T-helper 17 cell (primary cell): ENCODE measurements at regions not wholly inside any gene's neighbourhood (a gene's known extent, or its start where the extent isn't known, plus 50 kb on each side); places are given as distances from the start of the nearest gene placed in this dataset.

Source experiments
- ATAC-seq: fragments of 150-1000 bp; cut with Tn5 transposase; 2 replicates; pipeline ENCODE4 v1.10.0; 2021; ENCODE audit warnings: mild to moderate bottlenecking, moderate library complexity
- DNase-seq, 3 donors: peaks; one replicate each; pipeline versions ENCODE4 v3.0.0 to v3.0.0-alpha.2; 2020 to 2021
- H3K9me3 ChIP-seq: one replicate; pipeline ENCODE4 v1.7.0; 2013; ENCODE audit warnings: low read length, mild to moderate bottlenecking; ENCODE audit not compliant: control insufficient read depth, poor library complexity, severe bottlenecking
- H3K27ac Mint-ChIP-seq: one replicate; pipeline ENCODE4 v1.8.0; 2022; ENCODE audit warnings: mild to moderate bottlenecking, moderate library complexity, mixed read lengths
- H3K27me3 Mint-ChIP-seq: one replicate; pipeline ENCODE4 v1.8.0; 2022; ENCODE audit warnings: mixed read lengths
- H3K36me3 Mint-ChIP-seq: one replicate; pipeline ENCODE4 v1.8.0; 2022; ENCODE audit warnings: low read depth, mixed read lengths
- H3K4me1 Mint-ChIP-seq: one replicate; pipeline ENCODE4 v1.8.0; 2022; ENCODE audit warnings: mild to moderate bottlenecking, mixed read lengths
- H3K4me3 Mint-ChIP-seq: one replicate; pipeline ENCODE4 v1.8.0; 2022; ENCODE audit warnings: mild to moderate bottlenecking, moderate library complexity, mixed read lengths

DNA sequence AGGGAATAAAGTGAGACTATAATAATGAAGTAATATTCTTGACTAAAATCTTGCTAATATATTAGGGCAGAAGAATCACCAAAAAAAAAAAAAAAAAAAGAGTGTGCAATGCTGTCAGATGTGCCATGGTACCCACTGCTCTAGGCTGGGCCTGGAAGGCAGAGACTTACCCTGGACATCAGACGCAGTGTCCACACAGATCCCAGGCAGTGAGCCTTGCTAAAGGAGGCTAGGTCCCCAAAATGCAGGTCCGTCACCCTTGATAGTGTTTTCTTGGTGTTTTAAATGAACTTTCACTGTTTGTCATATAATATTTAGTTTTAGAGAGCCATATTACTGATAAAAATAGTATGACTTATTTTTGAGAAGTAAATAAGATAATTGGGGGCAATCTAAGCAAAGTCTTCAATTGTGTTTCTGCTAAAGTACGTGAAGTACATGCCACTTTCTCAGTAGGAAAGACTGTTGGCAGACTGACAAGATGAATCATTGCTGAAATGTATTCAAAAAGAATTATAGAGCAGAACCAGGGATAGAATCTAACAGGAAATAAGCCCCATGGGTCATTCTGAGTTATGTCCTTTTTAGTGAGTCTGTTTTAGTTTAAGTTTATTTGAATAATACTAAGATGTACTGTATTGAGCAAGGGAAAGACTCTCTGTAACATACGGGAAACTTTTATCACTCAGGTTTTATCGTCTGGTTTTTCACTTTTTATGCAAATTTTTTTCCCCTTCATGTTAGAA is 74.6 kb upstream of the PDC start:
- ATAC-seq (no peak), DNase-seq (no peak)
- no peak overlapping the region for H3K27ac Mint-ChIP-seq
- H3K9me3 ChIP-seq, result no peaks in the 10 kb centered on the region
- H3K27me3 Mint-ChIP-seq, result no peaks in the 10 kb centered on the region
- no peak overlapping the region for H3K4me3 Mint-ChIP-seq
- H3K36me3 Mint-ChIP-seq, result no peaks in the 10 kb centered on the region
- H3K4me1 Mint-ChIP-seq, result no peaks in the 10 kb centered on the region

GRCh38 chr1:186534401-186534800 is 73.5 kb upstream of the PDC start:
- Mint-ChIP-seq H3K27ac (no peak overlapping the region), H3K4me1 (no peaks in the 10 kb centered on the region), H3K4me3 (no peak overlapping the region), H3K36me3 (peaks cover 4% of the 10 kb centered on the region), H3K27me3 (no peaks in the 10 kb centered on the region)
- DNase-seq, result no peak
- ATAC-seq, result no peak
- no peaks in the 10 kb centered on the region for H3K9me3 ChIP-seq

- Mint-ChIP-seq H3K4me3 (no peak overlapping the region), H3K4me1 (no peaks in the 10 kb centered on the region), H3K27ac (no peak overlapping the region), H3K36me3 (peaks cover 4% of the 10 kb centered on the region), H3K27me3 (no peaks in the 10 kb centered on the region)
- ATAC-seq (no peak), DNase-seq (no peak)
- H3K9me3 ChIP-seq, result no peaks in the 10 kb centered on the region
These were observed 71.6 kb upstream of the PDC start for GRCh38 chr1:186532466-186532865.

GRCh38 chr1:186531561-186532165 is 70.7 kb upstream of the PDC start:
- no peak for DNase-seq
- no peaks in the 10 kb centered on the region for H3K9me3 ChIP-seq
- Mint-ChIP-seq H3K4me1 (no peaks in the 10 kb centered on the region), H3K36me3 (peaks cover 4% of the 10 kb centered on the region), H3K27me3 (no peaks in the 10 kb centered on the region), H3K4me3 (no peak overlapping the region), H3K27ac (no peak overlapping the region)
- no peak for ATAC-seq

DNA sequence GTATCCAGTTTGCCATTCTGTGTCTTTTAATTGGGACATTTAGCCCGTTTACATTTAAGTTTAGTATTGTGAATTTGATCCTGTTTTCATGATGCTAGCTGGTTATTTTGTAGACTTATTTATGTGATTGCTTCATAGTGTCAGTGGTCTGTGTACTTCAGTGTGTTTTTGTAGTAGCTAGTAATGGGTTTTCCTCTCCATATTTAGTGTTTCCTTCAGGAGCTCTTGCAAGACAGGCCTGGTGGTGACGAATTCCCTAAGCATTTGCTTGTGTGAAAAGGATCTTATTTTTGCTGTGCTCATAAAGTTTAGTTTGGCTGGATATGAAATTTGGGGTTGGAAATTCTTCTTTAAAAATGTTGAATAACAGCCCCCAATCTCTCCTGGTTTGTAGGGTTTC is 69.2 kb upstream of the PDC start:
- no peak for ATAC-seq
- Mint-ChIP-seq H3K27ac (no peak overlapping the region), H3K4me1 (no peaks in the 10 kb centered on the region), H3K4me3 (no peak overlapping the region), H3K27me3 (no peaks in the 10 kb centered on the region), H3K36me3 (peaks cover 4% of the 10 kb centered on the region)
- H3K9me3 ChIP-seq, result no peaks in the 10 kb centered on the region
- no peak for DNase-seq

- Mint-ChIP-seq H3K4me1 (no peaks in the 10 kb centered on the region), H3K27ac (no peak overlapping the region), H3K36me3 (no peaks in the 10 kb centered on the region), H3K4me3 (no peak overlapping the region), H3K27me3 (no peaks in the 10 kb centered on the region)
- H3K9me3 ChIP-seq, result no peaks in the 10 kb centered on the region
- DNase-seq, result no peak
- ATAC-seq, result no peak
These were observed 59.1 kb upstream of the PDC start for GRCh38 chr1:186519982-186520381.

- no peak overlapping the region for H3K4me3 Mint-ChIP-seq
- H3K36me3 Mint-ChIP-seq, result no peaks in the 10 kb centered on the region
- no peaks in the 10 kb centered on the region for H3K27me3 Mint-ChIP-seq
- no peak overlapping the region for H3K27ac Mint-ChIP-seq
- DNase-seq (no peak), ATAC-seq (no peak)
- H3K4me1 Mint-ChIP-seq, result no peaks in the 10 kb centered on the region
- no peaks in the 10 kb centered on the region for H3K9me3 ChIP-seq
These were observed 58.0 kb upstream of the PDC start for GRCh38 chr1:186518822-186519381.

GRCh38 chr1:186518395-186518794 is 57.5 kb upstream of the PDC start:
- H3K27me3 Mint-ChIP-seq, result no peaks in the 10 kb centered on the region
- no peaks in the 10 kb centered on the region for H3K4me1 Mint-ChIP-seq
- no peak for ATAC-seq
- no peaks in the 10 kb centered on the region for H3K36me3 Mint-ChIP-seq
- no peaks in the 10 kb centered on the region for H3K9me3 ChIP-seq
- H3K4me3 Mint-ChIP-seq, result no peak overlapping the region
- no peak overlapping the region for H3K27ac Mint-ChIP-seq
- no peak for DNase-seq

GRCh38 chr1:186514367-186514766 is 53.5 kb upstream of the PDC start:
- H3K36me3 Mint-ChIP-seq, result peaks cover 5% of the 10 kb centered on the region
- no peak overlapping the region for H3K27ac Mint-ChIP-seq
- H3K27me3 Mint-ChIP-seq, result no peaks in the 10 kb centered on the region
- ATAC-seq (no peak), DNase-seq (no peak)
- H3K4me3 Mint-ChIP-seq, result no peak overlapping the region
- H3K4me1 Mint-ChIP-seq, result no peaks in the 10 kb centered on the region
- H3K9me3 ChIP-seq, result no peaks in the 10 kb centered on the region

DNA sequence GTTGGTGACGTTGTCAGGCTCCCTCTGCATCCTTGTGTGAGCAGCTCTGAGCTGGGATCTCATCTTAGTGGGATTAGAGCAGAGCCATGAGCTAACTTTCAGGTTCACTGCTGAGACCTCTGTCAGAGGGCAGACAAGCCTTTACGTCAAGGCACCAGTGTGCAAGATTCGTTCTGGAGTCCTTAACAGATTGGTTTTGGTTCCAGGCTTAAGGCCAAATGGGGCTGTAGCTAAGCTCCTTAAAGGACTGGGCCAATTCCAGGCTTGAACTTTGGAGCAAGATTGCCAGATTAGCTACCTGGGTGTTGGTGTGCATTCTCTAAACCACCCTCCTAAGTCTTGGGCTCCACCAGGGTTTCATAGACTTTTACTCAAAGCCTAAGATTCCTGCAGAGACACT is 52.6 kb upstream of the PDC start:
- H3K36me3 Mint-ChIP-seq, result peaks cover 5% of the 10 kb centered on the region

GRCh38 chr1:186512698-186513457 is 52.0 kb upstream of the PDC start:
- no peak for DNase-seq
- H3K36me3 Mint-ChIP-seq, result peaks cover 5% of the 10 kb centered on the region
- no peak overlapping the region for H3K27ac Mint-ChIP-seq
- ATAC-seq, result no peak
- no peaks in the 10 kb centered on the region for H3K9me3 ChIP-seq
- no peaks in the 10 kb centered on the region for H3K27me3 Mint-ChIP-seq
- no peaks in the 10 kb centered on the region for H3K4me1 Mint-ChIP-seq
- H3K4me3 Mint-ChIP-seq, result no peak overlapping the region

More for the DNA sequence above, 52.6 kb upstream of the PDC start:
- Mint-ChIP-seq H3K27me3 (no peaks in the 10 kb centered on the region), H3K4me3 (no peak overlapping the region), H3K4me1 (no peaks in the 10 kb centered on the region), H3K27ac (no peak overlapping the region)
- H3K9me3 ChIP-seq, result no peaks in the 10 kb centered on the region
- ATAC-seq (no peak), DNase-seq (no peak)

- H3K27me3 Mint-ChIP-seq, result no peaks in the 10 kb centered on the region
- H3K36me3 Mint-ChIP-seq, result peaks cover 5% of the 10 kb centered on the region
- no peak for ATAC-seq
- DNase-seq, result no peak
- H3K27ac Mint-ChIP-seq, result no peak overlapping the region
- H3K4me3 Mint-ChIP-seq, result no peak overlapping the region
- no peaks in the 10 kb centered on the region for H3K4me1 Mint-ChIP-seq
- H3K9me3 ChIP-seq, result no peaks in the 10 kb centered on the region
These were observed 51.1 kb upstream of the PDC start for GRCh38 chr1:186511761-186512637.
